ENCODE measurements at regions not wholly inside any gene's neighbourhood (a gene's known extent, or its start where the extent isn't known, plus 50 kb on each side); places are given as distances from the start of the nearest gene placed in this dataset.

- Mint-ChIP-seq H3K4me3 (no peak overlapping the region), H3K27ac (no peak overlapping the region), H3K4me1 (ENCODE audit: low read depth) (no peaks in the 10 kb centered on the region), H3K27me3 (no peaks in the 10 kb centered on the region), H3K9me3 (no peaks in the 10 kb centered on the region), H3K36me3 (ENCODE audit: low read depth) (no peaks in the 10 kb centered on the region)
- ATAC-seq: no peak
- DNase-seq: no peak
- CTCF ChIA-PET: no interaction called here
- POLR2A ChIA-PET: no interaction called here
- no peak for TF ChIP-seq CTCF (IDR thresholded peaks at IDR 0.05)
- intact Hi-C loops (cut with micrococcal nuclease): no loop called here
These were observed 765.2 kb upstream of the ID2 start for GRCh38 chr2:7916670-7917069.

GRCh38 chr2:7919510-7919909 lies 762.3 kb upstream of the ID2 start:
- Mint-ChIP-seq H3K4me1 (ENCODE audit: low read depth) (peaks cover 2% of the 10 kb centered on the region), H3K27ac (no peak overlapping the region), H3K27me3 (no peaks in the 10 kb centered on the region), H3K36me3 (ENCODE audit: low read depth) (no peaks in the 10 kb centered on the region), H3K9me3 (peaks cover 5% of the 10 kb centered on the region), H3K4me3 (no peak overlapping the region)
- POLR2A ChIA-PET: no interaction called here
- intact Hi-C loops (cut with micrococcal nuclease): no loop called here
- DNase-seq (no peak), ATAC-seq (no peak)
- no peak for TF ChIP-seq CTCF (IDR thresholded peaks at IDR 0.05)
- CTCF ChIA-PET: interaction anchor here (1.2 kb wide), 1 partner anchor 716 kb away, joined by 3 read pairs; no protein-coding TSS in a partner anchor

- ChIA-PET CTCF (no interaction called here), POLR2A (no interaction called here)
- Mint-ChIP-seq H3K4me1 (ENCODE audit: low read depth) (peaks cover 2% of the 10 kb centered on the region), H3K27ac (no peak overlapping the region), H3K36me3 (ENCODE audit: low read depth) (no peaks in the 10 kb centered on the region), H3K27me3 (no peaks in the 10 kb centered on the region), H3K9me3 (peaks cover 5% of the 10 kb centered on the region), H3K4me3 (no peak overlapping the region)
- no peak for TF ChIP-seq CTCF (IDR thresholded peaks at IDR 0.05)
- DNase-seq (peak; percentile 12), ATAC-seq (peak; percentile 30)
- intact Hi-C loops (cut with micrococcal nuclease): no loop called here
These were observed 757.7 kb upstream of the ID2 start for GRCh38 chr2:7924023-7924762.

GRCh38 chr2:7925506-7925905 lies 756.4 kb upstream of the ID2 start:
- ChIA-PET CTCF (no interaction called here), POLR2A (no interaction called here)
- H3K27ac Mint-ChIP-seq: no peak overlapping the region
- no peak overlapping the region for H3K4me3 Mint-ChIP-seq
- no peak for ATAC-seq
- peaks cover 2% of the 10 kb centered on the region for H3K4me1 Mint-ChIP-seq (ENCODE audit: low read depth)
- DNase-seq: no peak
- H3K36me3 Mint-ChIP-seq (ENCODE audit: low read depth): no peaks in the 10 kb centered on the region
- no peak for TF ChIP-seq CTCF (IDR thresholded peaks at IDR 0.05)
- peaks cover 5% of the 10 kb centered on the region for H3K9me3 Mint-ChIP-seq
- no peaks in the 10 kb centered on the region for H3K27me3 Mint-ChIP-seq
- intact Hi-C loops (cut with micrococcal nuclease): no loop called here

- Mint-ChIP-seq H3K36me3 (ENCODE audit: low read depth) (no peaks in the 10 kb centered on the region), H3K27me3 (no peaks in the 10 kb centered on the region), H3K4me3 (no peak overlapping the region), H3K4me1 (ENCODE audit: low read depth) (peaks cover 15% of the 10 kb centered on the region), H3K9me3 (peaks cover 7% of the 10 kb centered on the region), H3K27ac (no peak overlapping the region)
- DNase-seq (no peak), ATAC-seq (no peak)
- POLR2A ChIA-PET: no interaction called here
- intact Hi-C loops (cut with micrococcal nuclease): no loop called here
- TF ChIP-seq CTCF (IDR thresholded peaks at IDR 0.05): no peak
- CTCF ChIA-PET: no interaction called here
These were observed 754.2 kb upstream of the ID2 start for GRCh38 chr2:7927691-7928090.
